Cardiac muscle cell (in vitro differentiated cells and primary cell): ENCODE measurements at regions not wholly inside any gene's neighbourhood (a gene's known extent, or its start where the extent isn't known, plus 50 kb on each side); places are given as distances from the start of the nearest gene placed in this dataset.

ENCODE experiments used
- DNase-seq, 2 donors: peaks; one replicate each; pipeline versions ENCODE4 v3.0.0 to v3.0.0-alpha.2; 2010 to 2017; ENCODE audit warnings: low read depth in 1 of 2, low spot score in 1 of 2
- H3K27ac ChIP-seq: fragments of 200-600 bp; sonication (generic); 2 replicates; pipeline ENCODE4 v1.5.1; 2016
- H3K27me3 ChIP-seq: fragments of 200-600 bp; sonication (generic); 2 replicates; pipeline ENCODE4 v1.6.0; 2016; ENCODE audit warnings: control low read depth
- H3K36me3 ChIP-seq: fragments of 200-600 bp; sonication (generic); 2 replicates; pipeline ENCODE4 v1.5.1; 2016; ENCODE audit warnings: control low read depth
- H3K4me1 ChIP-seq: fragments of 200-600 bp; sonication (generic); 2 replicates; pipeline ENCODE4 v1.8.1; 2017; ENCODE audit warnings: low read depth, mild to moderate bottlenecking, mixed run types
- H3K4me3 ChIP-seq: fragments of 200-600 bp; sonication (generic); 2 replicates; pipeline ENCODE4 v1.5.1; 2016; ENCODE audit warnings: mild to moderate bottlenecking
- H3K9me3 ChIP-seq: fragments of 200-600 bp; sonication (generic); 2 replicates; pipeline ENCODE4 v1.5.1; 2017; ENCODE audit warnings: low read depth, mild to moderate bottlenecking, control low read depth
- CTCF ChIP-seq: IDR thresholded peaks from 2 replicates; pipeline ENCODE4 v1.5.1; 2012; ENCODE audit warnings: low read depth, mild to moderate bottlenecking, low read length

GRCh38 chr14:29459969-29460560 lies 467.6 kb downstream of the PRKD1 start:
- no peaks in the 10 kb centered on the region for H3K9me3 ChIP-seq
- H3K4me3 ChIP-seq = no peak overlapping the region
- no peaks in the 10 kb centered on the region for H3K27me3 ChIP-seq
- TF ChIP-seq CTCF = no peak
- H3K4me1 ChIP-seq = peaks cover 11% of the 10 kb centered on the region
- no peak for DNase-seq
- H3K36me3 ChIP-seq = no peaks in the 10 kb centered on the region
- H3K27ac ChIP-seq = no peak overlapping the region

GRCh38 chr14:29461101-29461500 lies 466.5 kb downstream of the PRKD1 start:
- Histone ChIP-seq H3K27ac (no peak overlapping the region), H3K36me3 (no peaks in the 10 kb centered on the region), H3K4me3 (no peak overlapping the region), H3K9me3 (no peaks in the 10 kb centered on the region), H3K4me1 (peaks cover 11% of the 10 kb centered on the region), H3K27me3 (no peaks in the 10 kb centered on the region)
- TF ChIP-seq CTCF = no peak
- no peak for DNase-seq

GRCh38 chr14:29461506-29461905 lies 466.1 kb downstream of the PRKD1 start:
- Histone ChIP-seq H3K4me1 (peaks cover 11% of the 10 kb centered on the region), H3K27ac (no peak overlapping the region), H3K27me3 (no peaks in the 10 kb centered on the region), H3K9me3 (no peaks in the 10 kb centered on the region), H3K4me3 (no peak overlapping the region), H3K36me3 (no peaks in the 10 kb centered on the region)
- no peak for DNase-seq
- no peak for TF ChIP-seq CTCF

GRCh38 chr14:29462321-29462720 lies 465.3 kb downstream of the PRKD1 start:
- no peak for TF ChIP-seq CTCF
- DNase-seq = no peak
- Histone ChIP-seq H3K36me3 (no peaks in the 10 kb centered on the region), H3K9me3 (no peaks in the 10 kb centered on the region), H3K4me1 (peaks cover 11% of the 10 kb centered on the region), H3K27ac (no peak overlapping the region), H3K4me3 (no peak overlapping the region), H3K27me3 (no peaks in the 10 kb centered on the region)

- peak in 1 of 2 donors; percentile 21 for DNase-seq
- TF ChIP-seq CTCF = no peak
- no peaks in the 10 kb centered on the region for H3K27me3 ChIP-seq
Measured at GRCh38 chr14:29462772-29463171, 464.9 kb downstream of the PRKD1 start.

More at GRCh38 chr14:29462772-29463171, 464.9 kb downstream of the PRKD1 start:
- Histone ChIP-seq H3K36me3 (no peaks in the 10 kb centered on the region), H3K4me3 (no peak overlapping the region), H3K9me3 (no peaks in the 10 kb centered on the region), H3K27ac (no peak overlapping the region), H3K4me1 (peaks cover 11% of the 10 kb centered on the region)
